GM12872 (cell line): ENCODE measurements at regions not wholly inside any gene's neighbourhood (a gene's known extent, or its start where the extent isn't known, plus 50 kb on each side); places are given as distances from the start of the nearest gene placed in this dataset.

ENCODE experiments used
- CTCF ChIP-seq: IDR thresholded peaks from 3 replicates; pipeline ENCODE4 v1.5.1; 2011; ENCODE audit warnings: low read depth, mild to moderate bottlenecking, low read length, moderate library complexity; ENCODE audit not compliant: insufficient read depth

DNA sequence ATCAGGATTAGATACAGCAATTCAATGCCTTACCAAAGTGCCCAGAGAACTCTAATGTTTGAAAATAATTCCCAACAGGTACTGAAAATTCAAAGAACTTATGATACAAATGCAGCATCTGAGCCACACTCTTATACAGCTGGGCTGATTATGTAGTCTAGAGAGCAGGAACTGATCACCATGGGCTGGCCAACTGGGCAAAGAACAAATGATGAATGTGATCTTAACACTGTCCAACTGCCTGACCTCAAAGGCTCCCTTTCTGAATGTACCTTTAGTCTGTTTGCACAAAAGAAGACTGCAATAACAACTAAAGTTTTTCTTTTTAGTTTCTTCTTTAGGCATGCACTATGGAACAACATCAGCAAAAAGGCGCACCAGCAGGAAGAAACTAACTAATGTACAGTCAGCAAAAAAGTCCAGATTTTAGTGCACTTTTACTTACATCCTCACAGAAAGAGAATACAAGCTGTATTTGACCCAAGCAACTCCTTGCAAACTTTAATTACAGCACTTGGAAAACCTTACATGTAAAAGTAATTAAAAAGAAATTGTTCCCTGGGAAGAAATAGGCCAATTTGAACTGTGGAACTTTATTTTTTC is 1095.1 kb downstream of the IGSF11 start:
- no peak for TF ChIP-seq CTCF

DNA sequence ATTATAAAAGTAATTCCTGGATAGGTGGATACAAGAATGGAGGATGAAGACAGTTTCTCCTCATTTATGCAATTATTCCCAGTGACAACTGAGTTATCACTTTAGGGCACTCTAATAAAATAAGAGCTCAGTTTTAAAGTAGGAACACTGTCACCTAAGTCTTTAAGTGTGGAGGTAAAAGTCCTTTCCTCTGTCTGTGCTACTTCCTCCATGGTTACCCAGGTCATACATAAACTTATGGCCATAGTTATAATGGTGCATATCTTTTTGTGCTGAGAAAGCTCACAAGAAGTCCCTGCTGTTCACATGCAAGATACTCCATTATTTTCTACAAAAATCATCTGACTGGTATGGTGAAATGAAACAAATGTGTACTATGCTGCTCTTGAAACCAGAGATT is 1093.6 kb downstream of the IGSF11 start:
- no peak for TF ChIP-seq CTCF

DNA sequence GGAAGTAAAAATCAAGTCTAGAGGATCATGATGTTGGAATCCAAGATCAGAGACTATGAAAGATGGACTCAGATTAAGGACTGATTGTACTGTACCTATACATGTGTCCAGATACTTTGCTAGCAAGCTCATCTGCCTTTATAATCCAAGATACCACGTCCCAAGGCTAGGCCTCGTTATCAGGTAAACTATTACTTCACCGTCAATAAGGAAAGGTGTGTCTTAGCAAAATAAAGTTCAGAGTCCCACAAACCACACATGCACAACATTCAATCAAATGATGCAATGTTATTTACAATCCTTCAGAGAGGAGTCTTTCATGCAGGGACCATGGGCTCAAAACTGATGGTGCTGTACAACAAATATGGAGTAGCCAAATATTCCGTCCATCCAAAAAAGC is 1092.9 kb downstream of the IGSF11 start:
- no peak for TF ChIP-seq CTCF

GRCh38 chr3:117954131-117954530 is 1080.5 kb downstream of the IGSF11 start:
- TF ChIP-seq CTCF = no peak

GRCh38 chr3:117955196-117955595 is 1079.5 kb downstream of the IGSF11 start:
- no peak for TF ChIP-seq CTCF

GRCh38 chr3:117958027-117958426 is 1076.6 kb downstream of the IGSF11 start:
- no peak for TF ChIP-seq CTCF

DNA sequence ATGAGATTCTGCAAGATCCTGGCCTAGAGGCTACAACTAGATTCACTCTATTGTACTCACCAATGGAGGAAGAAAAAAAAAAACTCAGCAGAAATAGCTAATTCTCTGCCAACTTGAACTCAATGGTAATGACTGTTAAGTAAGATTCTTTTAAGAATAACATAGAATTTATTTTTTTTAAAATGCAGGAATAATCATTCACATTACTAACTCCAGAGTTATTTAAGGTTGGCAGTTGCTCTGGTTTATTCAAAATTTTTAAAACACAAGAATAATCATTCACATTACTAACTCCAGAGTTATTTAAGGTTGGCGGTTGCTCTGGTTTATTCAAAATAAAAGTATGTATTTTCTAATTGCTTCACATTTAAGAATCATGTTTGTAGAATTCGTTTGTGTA is 1071.9 kb downstream of the IGSF11 start:
- TF ChIP-seq CTCF = no peak
